Stimulated activated CD4-positive, alpha-beta T cell treated with anti-CD3 and anti-CD28 coated beads, Interleukin-12 subunit alpha, Interleukin-12 subunit beta, amount 100 ng/mL, for 24 hours (primary cell): ENCODE measurements at regions not wholly inside any gene's neighbourhood (a gene's known extent, or its start where the extent isn't known, plus 50 kb on each side); places are given as distances from the start of the nearest gene placed in this dataset.
"Not testable (repeated sequence)": the region's sequence is repeated elsewhere in the genome, so short reads cannot be mapped to it uniquely, and the experiment has no call there.

Experiments used
- DNase-seq, 2 experiments: peaks; one replicate each; pipeline ENCODE4 v3.0.0-alpha.2; 2020; ENCODE audit warnings: low read depth in 2 of 2

GRCh38 chr4:112073181-112073580, 72.1 kb upstream of the FAM241A start:
- no peak for DNase-seq

DNA sequence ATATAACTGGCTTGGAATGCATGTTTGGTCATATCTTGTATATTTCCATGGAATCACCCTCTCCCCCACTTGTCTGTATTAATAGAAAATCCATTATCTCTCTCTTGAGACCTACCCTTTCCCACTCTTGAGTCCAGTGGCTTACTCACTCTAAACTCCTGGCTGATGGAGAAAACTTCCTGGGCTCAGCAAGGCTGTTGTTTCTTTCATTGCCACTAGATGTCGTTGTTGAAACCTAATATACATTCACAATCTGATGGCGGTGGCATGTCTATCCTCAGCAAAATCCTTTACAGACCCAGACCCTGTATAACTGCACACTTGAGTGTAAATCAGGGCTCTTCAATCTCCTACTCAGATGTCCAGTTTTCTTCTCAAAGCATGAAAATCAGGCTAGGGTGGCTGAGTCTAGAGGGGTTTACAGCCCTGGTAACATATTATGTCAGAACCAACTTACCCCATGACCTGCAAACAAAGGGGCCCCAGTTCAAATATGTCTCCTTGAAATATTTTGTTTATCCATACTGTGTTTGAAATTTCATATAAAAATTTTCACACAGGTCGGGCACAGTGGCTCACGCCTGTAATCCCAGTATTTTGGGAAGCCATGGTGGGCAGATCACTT, 70.0 kb upstream of the FAM241A start:
- DNase-seq, result no peak

DNA sequence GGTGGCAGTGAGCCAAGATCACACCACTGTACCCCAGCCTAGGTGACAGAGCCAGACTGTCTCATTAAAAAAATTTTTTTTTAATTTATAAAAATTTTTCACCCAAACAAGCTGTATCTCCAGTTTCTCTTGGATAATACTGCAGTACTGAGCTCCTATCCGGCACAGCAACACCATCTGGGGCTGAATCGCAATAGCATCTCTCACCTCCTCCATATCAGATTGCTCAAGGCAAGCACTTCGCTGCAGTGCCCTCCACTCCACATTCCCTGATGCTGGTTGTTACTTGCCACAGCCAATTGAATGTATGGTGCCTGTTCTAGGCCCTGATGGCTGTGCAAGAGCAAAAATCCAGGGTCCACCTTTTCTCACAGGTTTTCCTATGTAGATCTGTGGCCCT, 69.3 kb upstream of the FAM241A start:
- no peak for DNase-seq

- DNase-seq, result no peak
Observed at GRCh38 chr4:112076919-112077608, 68.2 kb upstream of the FAM241A start.

DNA sequence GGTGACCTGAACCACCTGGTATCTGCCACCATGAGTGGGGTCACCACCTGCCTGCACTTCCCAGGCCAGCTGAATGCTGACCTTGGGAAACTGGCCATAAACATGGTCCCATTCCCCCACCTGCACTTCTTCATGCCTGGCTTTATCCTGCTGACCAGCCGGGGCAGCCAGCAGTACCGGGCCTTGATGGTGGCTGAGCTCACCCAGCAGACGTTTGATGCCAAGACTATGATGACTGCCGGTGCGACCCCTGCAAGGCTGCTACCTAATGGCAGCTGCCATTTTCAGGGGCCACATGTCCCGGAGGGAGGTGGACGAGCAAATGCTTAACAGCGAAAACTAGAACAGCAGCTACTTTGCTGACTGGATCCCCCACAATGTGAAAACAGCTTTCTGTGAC, 67.5 kb upstream of the FAM241A start:
- no peak for DNase-seq

DNA sequence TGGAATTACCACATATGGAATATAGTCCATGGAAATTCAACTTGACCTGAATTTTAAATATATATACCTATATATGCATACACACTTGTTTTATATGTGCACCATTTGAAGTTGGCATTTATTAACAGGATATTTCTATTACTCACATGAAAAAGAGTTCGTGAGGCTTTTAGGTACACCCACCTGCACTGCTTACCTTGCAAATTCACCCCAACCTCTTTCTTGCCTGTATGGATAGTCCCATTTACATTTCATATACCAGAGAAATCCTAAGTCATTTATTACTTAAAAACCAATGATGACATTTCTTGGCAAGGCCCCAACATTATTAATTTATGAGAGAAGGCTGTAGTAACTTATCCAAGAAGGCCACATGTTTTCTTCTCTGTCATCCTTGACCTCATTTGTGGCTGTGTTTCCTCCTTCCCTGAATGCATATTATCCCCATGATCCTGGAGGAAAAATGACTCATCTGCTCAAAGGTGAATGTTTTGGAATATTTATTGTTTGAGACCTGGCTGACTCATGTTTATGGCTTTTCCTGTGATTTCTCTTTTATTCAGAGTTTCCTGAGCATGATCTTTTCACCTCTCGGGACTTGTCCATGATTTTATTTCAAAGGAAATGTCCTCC, 62.2 kb upstream of the FAM241A start:
- DNase-seq, result no peak

- no peak for DNase-seq
Observed at GRCh38 chr4:112083587-112084347, 61.5 kb upstream of the FAM241A start.

DNA sequence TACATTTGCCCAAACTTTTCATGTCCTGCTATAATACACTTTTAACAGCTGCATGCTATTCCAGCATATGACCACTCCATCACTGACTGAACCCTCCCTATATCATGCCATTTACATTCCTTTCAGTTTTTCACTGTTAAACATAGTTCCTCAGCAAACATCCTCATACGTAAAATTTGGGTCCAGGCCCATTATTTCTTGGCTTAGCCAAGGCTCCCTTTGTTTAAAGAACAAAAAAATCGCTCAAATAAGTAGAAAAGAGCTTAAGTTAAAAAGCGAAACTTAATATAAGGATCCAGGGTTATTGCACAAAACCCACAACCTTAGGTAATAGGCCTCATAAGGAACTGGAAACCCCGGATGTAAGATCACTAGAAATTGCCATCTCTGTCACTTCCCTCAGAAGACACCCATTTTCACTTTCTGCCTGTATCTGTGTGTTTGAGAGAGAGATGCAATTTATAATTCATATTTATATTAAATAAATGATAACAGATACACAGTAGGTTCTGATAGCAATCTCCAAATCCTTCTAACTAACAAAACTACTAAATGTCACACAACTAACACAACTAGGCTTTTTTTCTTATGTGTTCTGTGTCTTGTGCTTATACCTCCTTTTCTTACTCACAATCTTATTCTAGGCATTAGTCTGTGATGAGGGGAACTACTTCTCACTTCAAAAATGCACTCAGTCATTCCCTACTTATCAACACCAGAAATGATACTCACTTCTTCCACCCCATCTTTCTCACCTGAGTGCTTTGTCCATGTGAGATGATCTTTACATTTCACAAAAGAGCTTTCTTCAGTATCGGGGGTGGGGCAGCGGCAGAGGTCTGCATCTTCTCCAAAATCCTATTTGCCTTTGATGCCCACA, 59.9 kb upstream of the FAM241A start:
- DNase-seq, result no peak

GRCh38 chr4:112086036-112086434, 59.2 kb upstream of the FAM241A start:
- no peak for DNase-seq

- DNase-seq, result not testable (repeated sequence)
Observed at GRCh38 chr4:112086661-112087060, 58.6 kb upstream of the FAM241A start.

DNA sequence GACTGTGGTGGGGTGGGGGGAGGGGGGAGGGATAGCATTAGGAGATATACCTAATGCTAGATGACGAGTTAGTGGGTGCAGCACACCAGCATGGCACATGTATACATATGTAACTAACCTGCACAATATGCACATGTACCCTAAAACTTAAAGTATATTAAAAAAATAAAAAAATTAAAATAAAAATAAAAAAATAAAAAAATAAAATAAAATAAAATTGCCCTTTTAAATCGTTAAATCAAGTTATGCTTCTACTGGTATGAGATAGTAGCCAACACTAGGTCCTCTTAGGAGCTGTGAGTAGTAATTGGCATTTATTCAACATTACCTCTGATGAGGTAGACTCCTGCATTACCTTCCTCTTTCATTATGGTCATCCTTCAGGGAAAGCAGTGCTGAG, 52.9 kb upstream of the FAM241A start:
- DNase-seq, result not testable (repeated sequence)

DNA sequence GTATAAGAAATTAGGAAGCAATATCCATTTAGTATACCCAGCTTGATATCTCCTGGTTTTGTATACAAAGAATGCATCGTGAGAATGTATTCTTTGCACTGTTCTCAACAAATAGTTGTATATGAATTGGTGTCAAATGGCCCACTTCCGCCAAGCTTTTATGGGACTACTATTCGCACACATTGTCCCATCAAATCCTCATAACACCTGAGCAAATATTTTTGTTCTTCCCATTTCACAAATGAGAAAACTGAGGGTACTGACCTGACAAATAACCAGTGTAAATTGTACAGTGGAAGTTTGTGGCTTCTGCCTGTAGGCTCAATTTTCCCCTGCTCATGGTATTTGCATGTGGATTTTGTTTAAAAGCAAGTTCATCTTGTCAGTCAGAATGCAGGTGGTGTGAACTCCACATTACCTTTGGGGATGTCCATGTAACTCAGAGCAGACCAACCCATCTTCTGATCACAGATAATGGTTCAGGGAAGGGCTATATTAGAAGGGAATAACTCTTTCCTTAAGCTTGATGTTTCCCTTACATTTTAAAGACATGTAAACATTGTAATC, 51.5 kb upstream of the FAM241A start:
- no peak for DNase-seq

GRCh38 chr4:112094330-112094729, 50.9 kb upstream of the FAM241A start:
- no peak for DNase-seq
